Right lobe of liver (tissue), 6 donors: ENCODE measurements at regions not wholly inside any gene's neighbourhood (a gene's known extent, or its start where the extent isn't known, plus 50 kb on each side); places are given as distances from the start of the nearest gene placed in this dataset.

Experiments used
- ATAC-seq, 4 donors: fragments of 200-7000 bp; cut with Tn5 transposase; one replicate each; pipeline ENCODE4 v1.9.1; 2020; ENCODE audit warnings: mild to moderate bottlenecking in 4 of 4, moderate library complexity in 4 of 4
- DNase-seq, 3 donors: peaks; one replicate each; pipeline ENCODE4 v3.0.0-alpha.2; 2020
- H3K27ac ChIP-seq, 3 donors: fragments of 200-600 bp; one replicate each; pipeline ENCODE4 v1.8.0; 2022
- H3K27me3 ChIP-seq, 2 donors: fragments of 200-600 bp; one replicate each; pipeline ENCODE4 v1.8.0; 2022
- H3K36me3 ChIP-seq, 4 donors: fragments of 200-600 bp; sonication (generic) in 1 of 4; one replicate each; pipeline versions ENCODE4 v1.5.1 to v1.8.0; 2017 to 2022; ENCODE audit warnings: control low read depth in 1 of 4
- H3K4me1 ChIP-seq, 4 donors: fragments of 200-600 bp; sonication (generic) in 1 of 4; one replicate each; pipeline versions ENCODE4 v1.5.1 to v1.8.0; 2017 to 2022; ENCODE audit warnings: control low read depth in 1 of 4
- H3K4me3 ChIP-seq, 3 donors: fragments of 200-600 bp; one replicate each; pipeline ENCODE4 v1.8.0; 2022
- H3K9me3 ChIP-seq, 4 donors: fragments of 200-600 bp; sonication (generic) in 1 of 4; one replicate each; pipeline versions ENCODE4 v1.5.1 to v1.8.0; 2017 to 2022; ENCODE audit warnings: control low read depth in 1 of 4
- CTCF ChIP-seq, 4 donors: fragments of 200-600 bp in 3 of 4; fragments of 450-650 bp in 1 of 4; IDR thresholded peaks; one replicate each; pipeline versions ENCODE4 v1.5.1 to v1.8.0; 2016 to 2022; ENCODE audit warnings: antibody characterized with exemption in 4 of 4, mild to moderate bottlenecking in 2 of 4
- POLR2A ChIP-seq: fragments of 450-650 bp; IDR thresholded peaks from one replicate; pipeline ENCODE4 v1.6.1; 2017; ENCODE audit warnings: antibody characterized with exemption, mild to moderate bottlenecking
- WGBS: methylation state at CpG from one replicate; pipeline ENCODE4 v1.1.6; 2018; ENCODE audit warnings: low coverage, low lambda C conversion rate; ENCODE audit not compliant: insufficient coverage; ENCODE audit errors: missing lambda C conversion rate; 5-methylcytosine and 5-hydroxymethylcytosine counted together
- intact Hi-C, 2 donors: fragments of 100-400 bp; cut with DNase I; formaldehyde crosslinking; loops; one replicate each; pipeline versions ENCODE4 v1.11.2 to v1.14.1; 2022
- donor health status: DM: no; HTN: yes; CAD: no.
- donor health status: DM: no; HTN: no; CAD: no.
- donor health status: DM: no; HTN: no; CAD: no.
- donor health status: DM: no; HTN: yes; CAD: no.
- donor health status: DM: no; HTN: yes; CAD: no.

GRCh38 chr3:55341502-55342031 lies 145.5 kb downstream of the WNT5A start:
- 50% methylated on average over 3 of the region's 3 CpGs for WGBS
- Histone ChIP-seq H3K9me3 (no peaks in the 10 kb centered on the region), H3K4me1 (no peaks in the 10 kb centered on the region), H3K36me3 (no peaks in the 10 kb centered on the region), H3K4me3 (no peak overlapping the region), H3K27me3 (no peaks in the 10 kb centered on the region), H3K27ac (no peak overlapping the region)
- intact Hi-C loops = no loop called here
- no peak for ATAC-seq
- TF ChIP-seq CTCF (IDR thresholded peaks at IDR 0.05) = no peak
- TF ChIP-seq POLR2A = no peak
- no peak for DNase-seq

- no peak for TF ChIP-seq CTCF (IDR thresholded peaks at IDR 0.05)
- TF ChIP-seq POLR2A = no peak
- WGBS = 55% methylated on average over 4 of the region's 4 CpGs
- intact Hi-C loops = no loop called here
Measured at GRCh38 chr3:55339819-55340218, 147.3 kb downstream of the WNT5A start.

GRCh38 chr3:55339390-55339789 lies 147.7 kb downstream of the WNT5A start:
- no peak for DNase-seq
- H3K36me3 ChIP-seq = no peaks in the 10 kb centered on the region

More at GRCh38 chr3:55339819-55340218, 147.3 kb downstream of the WNT5A start:
- Histone ChIP-seq H3K9me3 (no peaks in the 10 kb centered on the region), H3K4me3 (no peak overlapping the region), H3K27ac (no peak overlapping the region), H3K36me3 (no peaks in the 10 kb centered on the region), H3K27me3 (no peaks in the 10 kb centered on the region), H3K4me1 (no peaks in the 10 kb centered on the region)
- no peak for DNase-seq
- ATAC-seq = no peak

GRCh38 chr3:55337641-55338180 lies 149.4 kb downstream of the WNT5A start:
- DNase-seq (no peak), ATAC-seq (no peak)
- WGBS = 59% methylated on average over 9 of the region's 10 CpGs
- Histone ChIP-seq H3K27me3 (no peaks in the 10 kb centered on the region), H3K27ac (no peak overlapping the region), H3K4me1 (no peaks in the 10 kb centered on the region), H3K9me3 (no peaks in the 10 kb centered on the region), H3K4me3 (no peak overlapping the region), H3K36me3 (no peaks in the 10 kb centered on the region)
- no peak for TF ChIP-seq CTCF (IDR thresholded peaks at IDR 0.05)
- no peak for TF ChIP-seq POLR2A
- intact Hi-C loops = no loop called here

More at GRCh38 chr3:55339390-55339789, 147.7 kb downstream of the WNT5A start:
- 63% methylated on average over 2 of the region's 3 CpGs for WGBS
- no peak overlapping the region for H3K4me3 ChIP-seq
- no peak for TF ChIP-seq CTCF (IDR thresholded peaks at IDR 0.05)
- no peak for TF ChIP-seq POLR2A
- intact Hi-C loops = no loop called here
- no peaks in the 10 kb centered on the region for H3K4me1 ChIP-seq
- no peak overlapping the region for H3K27ac ChIP-seq
- ATAC-seq = no peak
- no peaks in the 10 kb centered on the region for H3K9me3 ChIP-seq
- no peaks in the 10 kb centered on the region for H3K27me3 ChIP-seq

- Histone ChIP-seq H3K4me3 (no peak overlapping the region), H3K36me3 (no peaks in the 10 kb centered on the region), H3K9me3 (no peaks in the 10 kb centered on the region), H3K27me3 (no peaks in the 10 kb centered on the region), H3K4me1 (no peaks in the 10 kb centered on the region), H3K27ac (no peak overlapping the region)
- ATAC-seq = no peak
- intact Hi-C loops = no loop called here
- no peak for TF ChIP-seq POLR2A
- no peak for TF ChIP-seq CTCF (IDR thresholded peaks at IDR 0.05)
- no peak for DNase-seq
Measured at GRCh38 chr3:55333923-55334322, 153.2 kb downstream of the WNT5A start.
